ENCODE measurements at regions not wholly inside any gene's neighbourhood (a gene's known extent, or its start where the extent isn't known, plus 50 kb on each side); places are given as distances from the start of the nearest gene placed in this dataset.

- Histone ChIP-seq H3K4me3 (ENCODE audit: low read depth in 1 of 2, low read length in 2 of 2) (no peak overlapping the region), H3K4me1 (ENCODE audit: insufficient read depth, low read length) (no peaks in the 10 kb centered on the region), H3K79me2 (ENCODE audit: insufficient read depth, low read length) (no peaks in the 10 kb centered on the region), H4K20me1 (ENCODE audit: insufficient read depth, low read length) (no peaks in the 10 kb centered on the region), H3K9me3 (ENCODE audit: insufficient read depth, low read length, severe bottlenecking) (no peaks in the 10 kb centered on the region), H3K27ac (ENCODE audit: low read length) (no peak overlapping the region), H3K4me2 (ENCODE audit: insufficient read depth, low read length) (no peak overlapping the region), H2AFZ (ENCODE audit: low read depth, low read length) (no peak overlapping the region), H3K27me3 (ENCODE audit: insufficient read depth, low read length, poor library complexity) (no peaks in the 10 kb centered on the region), H3K36me3 (ENCODE audit: insufficient read depth, low read length) (no peaks in the 10 kb centered on the region), H3K9ac (ENCODE audit: low read depth, low read length) (no peak overlapping the region)
- TF ChIP-seq CTCF (IDR thresholded peaks at IDR 0.05; ENCODE audit: borderline replicate concordance, extremely low read depth, low read length, poor library complexity, severe bottlenecking) (no peak), EZH2 (IDR thresholded peaks at IDR 0.05; ENCODE audit: borderline replicate concordance, low read depth, low read length, severe bottlenecking) (no peak)
- ATAC-seq (ENCODE audit: insufficient read depth, low read depth): no peak
- DNase-seq: no peak
Observed at GRCh38 chr2:80889009-80889408, 584.5 kb upstream of the LRRTM1 start.

GRCh38 chr2:80887841-80888378 lies 583.4 kb upstream of the LRRTM1 start:
- H3K9me3 ChIP-seq (ENCODE audit: insufficient read depth, low read length, severe bottlenecking): no peaks in the 10 kb centered on the region
- no peaks in the 10 kb centered on the region for H3K27me3 ChIP-seq (ENCODE audit: insufficient read depth, low read length, poor library complexity)
- ATAC-seq (ENCODE audit: insufficient read depth, low read depth): no peak
- H3K79me2 ChIP-seq (ENCODE audit: insufficient read depth, low read length): no peaks in the 10 kb centered on the region
- no peaks in the 10 kb centered on the region for H4K20me1 ChIP-seq (ENCODE audit: insufficient read depth, low read length)
- DNase-seq: no peak
- no peak overlapping the region for H3K4me2 ChIP-seq (ENCODE audit: insufficient read depth, low read length)
- H3K4me3 ChIP-seq (ENCODE audit: low read depth in 1 of 2, low read length in 2 of 2): no peak overlapping the region
- TF ChIP-seq EZH2 (IDR thresholded peaks at IDR 0.05; ENCODE audit: borderline replicate concordance, low read depth, low read length, severe bottlenecking) (no peak), CTCF (IDR thresholded peaks at IDR 0.05; ENCODE audit: borderline replicate concordance, extremely low read depth, low read length, poor library complexity, severe bottlenecking) (no peak)
- H3K4me1 ChIP-seq (ENCODE audit: insufficient read depth, low read length): no peaks in the 10 kb centered on the region
- no peaks in the 10 kb centered on the region for H3K36me3 ChIP-seq (ENCODE audit: insufficient read depth, low read length)
- H3K27ac ChIP-seq (ENCODE audit: low read length): no peak overlapping the region
- no peak overlapping the region for H2AFZ ChIP-seq (ENCODE audit: low read depth, low read length)
- no peak overlapping the region for H3K9ac ChIP-seq (ENCODE audit: low read depth, low read length)

- no peaks in the 10 kb centered on the region for H3K4me1 ChIP-seq (ENCODE audit: insufficient read depth, low read length)
- ATAC-seq (ENCODE audit: insufficient read depth, low read depth) (no peak), DNase-seq (no peak)
- no peaks in the 10 kb centered on the region for H3K36me3 ChIP-seq (ENCODE audit: insufficient read depth, low read length)
- no peak overlapping the region for H3K4me2 ChIP-seq (ENCODE audit: insufficient read depth, low read length)
- no peaks in the 10 kb centered on the region for H4K20me1 ChIP-seq (ENCODE audit: insufficient read depth, low read length)
- no peak for TF ChIP-seq CTCF (IDR thresholded peaks at IDR 0.05; ENCODE audit: borderline replicate concordance, extremely low read depth, low read length, poor library complexity, severe bottlenecking)
- no peak for TF ChIP-seq EZH2 (IDR thresholded peaks at IDR 0.05; ENCODE audit: borderline replicate concordance, low read depth, low read length, severe bottlenecking)
- no peaks in the 10 kb centered on the region for H3K79me2 ChIP-seq (ENCODE audit: insufficient read depth, low read length)
- no peak overlapping the region for H3K27ac ChIP-seq (ENCODE audit: low read length)
- H3K9me3 ChIP-seq (ENCODE audit: insufficient read depth, low read length, severe bottlenecking): no peaks in the 10 kb centered on the region
- no peak overlapping the region for H3K9ac ChIP-seq (ENCODE audit: low read depth, low read length)
- H3K4me3 ChIP-seq (ENCODE audit: low read depth in 1 of 2, low read length in 2 of 2): no peak overlapping the region
- no peak overlapping the region for H2AFZ ChIP-seq (ENCODE audit: low read depth, low read length)
- H3K27me3 ChIP-seq (ENCODE audit: insufficient read depth, low read length, poor library complexity): no peaks in the 10 kb centered on the region
Observed at GRCh38 chr2:80874374-80874773, 569.8 kb upstream of the LRRTM1 start.
